Activated T-cell treated with anti-CD3 and anti-CD28 coated beads, Interleukin-2, amount 50 U/mL, for 4 hours (primary cell): ENCODE measurements at regions not wholly inside any gene's neighbourhood (a gene's known extent, or its start where the extent isn't known, plus 50 kb on each side); places are given as distances from the start of the nearest gene placed in this dataset.

Source experiments
- ATAC-seq, 2 donors: fragments of 200-7000 bp; cut with Tn5 transposase; one replicate each; pipeline ENCODE4 v1.10.0; 2021
- DNase-seq: peaks from one replicate; pipeline ENCODE4 v3.0.0-alpha.2; 2020
- H3K27me3 Mint-ChIP-seq: one replicate; pipeline ENCODE4 v1.8.0; 2021; ENCODE audit warnings: low read depth, mixed read lengths
- H3K36me3 Mint-ChIP-seq: one replicate; pipeline ENCODE4 v1.8.0; 2022; ENCODE audit warnings: mixed read lengths; ENCODE audit not compliant: insufficient read depth
- H3K4me1 Mint-ChIP-seq: one replicate; pipeline ENCODE4 v1.8.0; 2021; ENCODE audit warnings: low read depth, mixed read lengths
- H3K4me3 Mint-ChIP-seq: one replicate; pipeline ENCODE4 v1.8.0; 2021; ENCODE audit warnings: mild to moderate bottlenecking, moderate library complexity, mixed read lengths
- H3K9me3 Mint-ChIP-seq: one replicate; pipeline ENCODE4 v1.8.0; 2021; ENCODE audit warnings: mixed read lengths

- ATAC-seq (peak in 1 of 2 donors; percentile 5), DNase-seq (no peak)
- H3K9me3 Mint-ChIP-seq: no peaks in the 10 kb centered on the region
- H3K4me3 Mint-ChIP-seq: peak overlapping the region; percentile 67
- no peaks in the 10 kb centered on the region for H3K36me3 Mint-ChIP-seq
- H3K4me1 Mint-ChIP-seq: peaks cover 29% of the 10 kb centered on the region
- H3K27me3 Mint-ChIP-seq: no peaks in the 10 kb centered on the region
These were observed 254.6 kb upstream of the SLC24A2 start for GRCh38 chr9:20043461-20043860.

- DNase-seq (no peak), ATAC-seq (peak; percentile 84 to 87)
- Mint-ChIP-seq H3K36me3 (no peaks in the 10 kb centered on the region), H3K4me3 (peak overlapping the region; percentile 67), H3K4me1 (peaks cover 29% of the 10 kb centered on the region), H3K27me3 (no peaks in the 10 kb centered on the region), H3K9me3 (no peaks in the 10 kb centered on the region)
These were observed 254.2 kb upstream of the SLC24A2 start for GRCh38 chr9:20043035-20043434.

- Mint-ChIP-seq H3K9me3 (no peaks in the 10 kb centered on the region), H3K4me3 (no peak overlapping the region), H3K36me3 (no peaks in the 10 kb centered on the region), H3K27me3 (no peaks in the 10 kb centered on the region), H3K4me1 (peaks cover 29% of the 10 kb centered on the region)
- DNase-seq: no peak
- ATAC-seq: no peak
These were observed 253.4 kb upstream of the SLC24A2 start for GRCh38 chr9:20042128-20042711.

- H3K27me3 Mint-ChIP-seq: no peaks in the 10 kb centered on the region
- H3K9me3 Mint-ChIP-seq: no peaks in the 10 kb centered on the region
- H3K36me3 Mint-ChIP-seq: no peaks in the 10 kb centered on the region
- no peak for ATAC-seq
- peaks cover 29% of the 10 kb centered on the region for H3K4me1 Mint-ChIP-seq
- no peak for DNase-seq
- H3K4me3 Mint-ChIP-seq: no peak overlapping the region
These were observed 252.9 kb upstream of the SLC24A2 start for GRCh38 chr9:20041697-20042081.

GRCh38 chr9:20040991-20041696, 252.3 kb upstream of the SLC24A2 start:
- Mint-ChIP-seq H3K27me3 (no peaks in the 10 kb centered on the region), H3K36me3 (no peaks in the 10 kb centered on the region), H3K4me1 (peaks cover 29% of the 10 kb centered on the region), H3K4me3 (no peak overlapping the region), H3K9me3 (no peaks in the 10 kb centered on the region)
- ATAC-seq: no peak
- DNase-seq: no peak

- Mint-ChIP-seq H3K4me3 (no peak overlapping the region), H3K4me1 (peaks cover 10% of the 10 kb centered on the region), H3K27me3 (no peaks in the 10 kb centered on the region), H3K36me3 (no peaks in the 10 kb centered on the region), H3K9me3 (no peaks in the 10 kb centered on the region)
- ATAC-seq: no peak
- no peak for DNase-seq
These were observed 248.9 kb upstream of the SLC24A2 start for GRCh38 chr9:20037699-20038098.

- H3K9me3 Mint-ChIP-seq: no peaks in the 10 kb centered on the region
- DNase-seq (no peak), ATAC-seq (no peak)
- H3K36me3 Mint-ChIP-seq: no peaks in the 10 kb centered on the region
- H3K4me3 Mint-ChIP-seq: no peak overlapping the region
- H3K4me1 Mint-ChIP-seq: no peaks in the 10 kb centered on the region
- H3K27me3 Mint-ChIP-seq: no peaks in the 10 kb centered on the region
These were observed 244.7 kb upstream of the SLC24A2 start for GRCh38 chr9:20033511-20033910.

- DNase-seq: no peak
- no peaks in the 10 kb centered on the region for H3K36me3 Mint-ChIP-seq
- H3K4me3 Mint-ChIP-seq: no peak overlapping the region
- no peaks in the 10 kb centered on the region for H3K9me3 Mint-ChIP-seq
- ATAC-seq: no peak
- H3K27me3 Mint-ChIP-seq: no peaks in the 10 kb centered on the region
- no peaks in the 10 kb centered on the region for H3K4me1 Mint-ChIP-seq
These were observed 243.7 kb upstream of the SLC24A2 start for GRCh38 chr9:20032413-20033006.

GRCh38 chr9:20031836-20032235, 243.0 kb upstream of the SLC24A2 start:
- H3K9me3 Mint-ChIP-seq: no peaks in the 10 kb centered on the region
- H3K27me3 Mint-ChIP-seq: no peaks in the 10 kb centered on the region
- ATAC-seq: no peak
- H3K4me1 Mint-ChIP-seq: no peaks in the 10 kb centered on the region
- DNase-seq: no peak
- H3K4me3 Mint-ChIP-seq: no peak overlapping the region
- H3K36me3 Mint-ChIP-seq: no peaks in the 10 kb centered on the region

GRCh38 chr9:20030671-20031070, 241.8 kb upstream of the SLC24A2 start:
- ATAC-seq (no peak), DNase-seq (no peak)
- Mint-ChIP-seq H3K36me3 (no peaks in the 10 kb centered on the region), H3K9me3 (no peaks in the 10 kb centered on the region), H3K4me1 (no peaks in the 10 kb centered on the region), H3K27me3 (no peaks in the 10 kb centered on the region), H3K4me3 (no peak overlapping the region)

- no peaks in the 10 kb centered on the region for H3K4me1 Mint-ChIP-seq
- ATAC-seq (no peak), DNase-seq (no peak)
- H3K27me3 Mint-ChIP-seq: no peaks in the 10 kb centered on the region
- H3K9me3 Mint-ChIP-seq: no peaks in the 10 kb centered on the region
- no peak overlapping the region for H3K4me3 Mint-ChIP-seq
- H3K36me3 Mint-ChIP-seq: no peaks in the 10 kb centered on the region
These were observed 241.4 kb upstream of the SLC24A2 start for GRCh38 chr9:20030221-20030620.

- DNase-seq (no peak), ATAC-seq (no peak)
- H3K27me3 Mint-ChIP-seq: no peaks in the 10 kb centered on the region
- no peaks in the 10 kb centered on the region for H3K9me3 Mint-ChIP-seq
- H3K4me3 Mint-ChIP-seq: no peak overlapping the region
- H3K36me3 Mint-ChIP-seq: no peaks in the 10 kb centered on the region
- no peaks in the 10 kb centered on the region for H3K4me1 Mint-ChIP-seq
These were observed 240.0 kb upstream of the SLC24A2 start for GRCh38 chr9:20028849-20029231.

GRCh38 chr9:20028192-20028848, 239.5 kb upstream of the SLC24A2 start:
- no peaks in the 10 kb centered on the region for H3K9me3 Mint-ChIP-seq
- H3K36me3 Mint-ChIP-seq: no peaks in the 10 kb centered on the region
- ATAC-seq: no peak
- no peaks in the 10 kb centered on the region for H3K4me1 Mint-ChIP-seq
- no peak overlapping the region for H3K4me3 Mint-ChIP-seq
- H3K27me3 Mint-ChIP-seq: no peaks in the 10 kb centered on the region
- no peak for DNase-seq

- no peak for ATAC-seq
- H3K36me3 Mint-ChIP-seq: no peaks in the 10 kb centered on the region
- H3K9me3 Mint-ChIP-seq: no peaks in the 10 kb centered on the region
- no peaks in the 10 kb centered on the region for H3K27me3 Mint-ChIP-seq
- H3K4me1 Mint-ChIP-seq: peaks cover 4% of the 10 kb centered on the region
- DNase-seq: no peak
- no peak overlapping the region for H3K4me3 Mint-ChIP-seq
These were observed 235.2 kb upstream of the SLC24A2 start for GRCh38 chr9:20023961-20024571.
